NCI-H187 (cell line): ENCODE measurements at regions not wholly inside any gene's neighbourhood (a gene's known extent, or its start where the extent isn't known, plus 50 kb on each side); places are given as distances from the start of the nearest gene placed in this dataset.
"Not testable (repeated sequence)": the region's sequence is repeated elsewhere in the genome, so short reads cannot be mapped to it uniquely, and the experiment has no call there.

ENCODE experiments used
- DNase-seq, 2 experiments: peaks; one replicate each; lab custom pipeline; 2025; lab: John Stamatoyannopoulos, UW

DNA sequence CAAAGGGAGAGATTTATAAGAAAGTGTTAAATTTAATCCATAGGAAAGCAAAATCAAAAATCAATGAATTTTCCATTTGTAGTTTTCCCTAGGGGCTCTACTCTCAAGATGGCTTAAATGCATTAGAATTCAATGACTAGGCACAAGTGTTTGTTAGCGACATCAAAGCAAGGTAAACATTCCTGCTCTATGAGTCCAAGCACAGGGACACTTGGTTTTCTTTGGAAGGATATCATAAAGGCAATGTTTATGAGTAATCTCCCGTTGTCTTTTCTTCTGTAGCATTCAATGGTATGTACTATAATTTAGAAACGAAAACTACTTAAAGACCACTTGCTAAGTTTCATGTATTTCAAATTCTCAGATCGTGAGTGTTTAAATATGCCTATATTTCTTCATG is 54.8 kb upstream of the ZNF717 start:
- not testable (repeated sequence) for DNase-seq

GRCh38 chr3:75850301-75851008 is 65.1 kb upstream of the ZNF717 start:
- not testable (repeated sequence) for DNase-seq

DNA sequence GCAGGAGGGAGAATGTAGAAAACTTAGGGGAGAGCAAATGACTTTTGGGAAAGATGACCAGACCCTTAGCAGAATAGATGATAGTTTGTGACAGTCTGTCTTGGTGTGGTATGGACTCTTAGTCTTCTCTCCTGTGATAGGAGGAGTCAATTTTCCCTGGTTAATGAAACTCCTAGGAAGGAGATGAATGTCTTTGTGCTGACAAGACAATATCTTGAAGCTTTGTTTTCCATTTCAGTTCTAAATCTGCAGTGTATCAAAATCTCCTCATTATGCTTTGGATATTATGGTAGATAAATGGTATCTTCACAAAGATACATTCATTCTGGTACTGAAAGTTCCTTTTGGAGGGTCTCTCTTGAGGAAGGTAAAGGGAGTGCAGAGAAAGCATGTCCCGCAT is 77.8 kb upstream of the ZNF717 start:
- DNase-seq, result no peak

DNA sequence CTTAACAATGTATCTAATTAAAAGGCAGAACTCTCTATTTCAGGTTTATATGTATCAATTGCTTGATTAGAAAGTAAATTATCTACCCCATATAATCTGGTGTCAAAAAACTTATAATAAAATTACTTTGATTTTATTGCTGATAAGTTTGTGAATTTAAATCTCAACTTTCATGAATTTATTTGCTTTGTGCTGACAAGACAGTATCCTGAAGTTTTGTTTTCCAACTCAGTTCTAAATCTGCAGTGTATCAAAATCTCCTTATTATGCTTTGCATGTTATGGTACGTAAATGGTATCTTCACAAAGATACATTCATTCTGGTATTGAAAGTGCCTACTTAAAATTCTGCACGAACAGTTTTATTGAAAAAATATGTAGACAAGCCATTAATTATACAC is 78.5 kb upstream of the ZNF717 start:
- no peak for DNase-seq

GRCh38 chr3:75883719-75884118 is 98.4 kb upstream of the ZNF717 start:
- not testable (repeated sequence) for DNase-seq

DNA sequence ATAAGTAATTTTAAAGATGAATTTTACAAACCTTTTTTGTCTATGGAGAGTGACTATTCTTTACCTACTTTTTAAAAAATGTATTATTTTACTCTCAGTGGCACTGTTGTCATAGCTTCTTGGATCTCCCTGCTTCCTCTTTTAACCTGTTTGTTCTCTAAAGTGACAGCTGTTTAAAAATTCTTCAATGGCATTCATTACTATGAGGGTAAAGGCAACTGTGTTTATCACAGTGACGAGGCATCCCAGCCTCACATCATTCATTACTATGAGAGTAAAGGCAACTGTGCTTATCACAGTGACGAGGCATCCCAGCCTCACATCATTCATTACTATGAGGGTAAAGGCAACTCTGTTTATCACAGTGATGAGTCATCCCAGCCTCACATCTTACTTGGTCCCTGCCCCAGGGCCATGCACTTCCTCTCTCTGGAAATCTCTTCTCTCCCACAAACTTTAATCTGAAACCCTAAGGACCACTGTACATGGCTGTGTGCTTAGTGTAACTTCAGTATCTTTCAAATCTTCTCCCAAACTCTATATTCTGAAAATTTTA is 101.7 kb upstream of the ZNF717 start:
- DNase-seq, result no peak

DNA sequence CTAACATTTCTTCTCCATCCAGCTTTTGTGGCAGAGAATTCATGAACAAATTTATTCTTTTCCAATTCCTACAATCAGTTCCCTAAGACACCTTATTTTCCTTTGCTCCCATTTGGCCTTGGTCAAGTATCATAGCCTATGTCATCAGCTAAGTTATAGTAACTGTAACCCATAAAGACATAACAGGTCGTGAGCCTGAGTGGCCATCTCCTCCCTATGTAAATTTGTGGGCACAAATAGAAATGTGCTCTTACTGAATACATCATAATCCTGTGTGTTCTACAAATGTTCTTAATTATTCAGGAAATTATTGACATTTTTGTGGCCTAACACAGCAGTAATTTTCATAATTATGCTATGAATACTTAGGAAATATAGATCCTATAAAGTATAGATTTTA is 108.9 kb upstream of the ZNF717 start:
- DNase-seq, result no peak

- DNase-seq, result no peak
Measured at GRCh38 chr3:75896265-75896664, 110.9 kb upstream of the ZNF717 start.

GRCh38 chr3:75901446-75901845 is 116.1 kb upstream of the ZNF717 start:
- DNase-seq, result not testable (repeated sequence)

DNA sequence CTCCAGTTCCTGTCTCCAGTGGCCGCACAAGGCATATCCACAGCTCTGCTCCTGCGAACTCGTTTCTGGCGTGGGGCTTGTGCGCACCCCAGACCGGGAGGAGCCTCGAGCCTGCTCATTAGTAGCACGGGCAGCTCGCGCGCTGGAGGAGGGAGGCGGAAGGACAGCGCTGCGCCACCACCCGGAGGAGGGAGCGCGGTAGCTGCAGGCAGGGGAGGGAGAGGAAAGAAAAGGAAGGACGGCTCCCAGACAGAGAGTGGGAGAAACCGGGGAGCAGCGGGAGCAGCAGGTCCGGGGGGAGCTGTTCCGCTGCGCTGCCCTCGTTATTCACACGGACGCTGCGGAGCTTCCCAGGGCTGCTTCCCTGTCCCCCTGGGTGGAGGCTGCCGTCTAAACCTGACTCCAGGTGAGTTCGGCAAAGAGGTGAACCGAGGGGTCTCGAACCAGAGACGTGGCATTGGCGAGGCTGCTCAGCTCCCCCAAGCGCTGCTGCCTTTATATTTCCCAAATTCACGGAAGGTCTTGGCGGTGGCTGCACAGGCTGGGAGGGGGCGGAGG is 121.3 kb upstream of the ZNF717 start:
- DNase-seq, result peak in 1 of 2 experiments; percentile 4

DNA sequence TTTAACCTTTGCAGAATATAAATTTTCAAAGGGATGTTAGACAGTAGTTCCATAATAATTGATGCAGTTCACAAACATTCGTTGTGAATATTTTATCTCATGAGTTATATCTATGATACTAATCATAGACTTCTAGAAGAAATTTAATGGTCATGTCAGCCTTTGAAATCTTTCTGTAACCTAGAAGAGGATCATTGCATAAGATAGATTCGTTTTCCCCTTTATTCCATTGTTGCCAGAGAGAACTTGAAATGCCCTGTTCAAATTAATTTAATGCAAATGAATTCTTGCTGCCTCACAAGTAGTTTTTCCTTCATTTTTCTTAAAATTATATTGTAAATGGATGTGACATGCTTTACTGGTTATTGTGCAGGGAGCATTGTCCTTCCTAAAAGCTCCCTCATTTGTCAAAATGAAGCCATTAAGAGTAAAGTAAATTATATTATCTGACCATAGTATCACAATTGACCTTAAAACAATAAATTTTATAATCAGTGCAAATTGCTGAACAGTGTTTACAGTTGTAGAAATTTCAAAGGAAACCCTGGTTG is 128.5 kb upstream of the ZNF717 start:
- no peak for DNase-seq

DNA sequence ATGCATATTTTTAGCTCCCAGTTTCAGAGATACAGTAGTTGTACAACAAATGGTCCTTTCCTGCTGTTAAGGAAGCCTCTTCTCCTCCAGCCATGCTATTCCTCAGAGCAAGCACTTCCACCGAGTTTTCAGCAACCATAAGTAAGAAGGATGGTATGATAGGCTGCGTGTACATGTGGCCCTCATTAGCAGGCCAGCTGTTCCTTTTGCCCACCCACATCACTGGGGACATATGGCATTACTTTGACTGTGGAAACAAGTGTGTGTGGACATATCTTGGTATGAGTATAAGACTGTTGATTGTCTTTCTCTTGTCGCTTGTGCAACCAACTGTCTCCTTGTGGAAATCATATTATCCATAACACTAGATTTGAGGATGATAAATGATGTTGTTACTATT is 129.4 kb upstream of the ZNF717 start:
- DNase-seq, result not testable (repeated sequence)

DNA sequence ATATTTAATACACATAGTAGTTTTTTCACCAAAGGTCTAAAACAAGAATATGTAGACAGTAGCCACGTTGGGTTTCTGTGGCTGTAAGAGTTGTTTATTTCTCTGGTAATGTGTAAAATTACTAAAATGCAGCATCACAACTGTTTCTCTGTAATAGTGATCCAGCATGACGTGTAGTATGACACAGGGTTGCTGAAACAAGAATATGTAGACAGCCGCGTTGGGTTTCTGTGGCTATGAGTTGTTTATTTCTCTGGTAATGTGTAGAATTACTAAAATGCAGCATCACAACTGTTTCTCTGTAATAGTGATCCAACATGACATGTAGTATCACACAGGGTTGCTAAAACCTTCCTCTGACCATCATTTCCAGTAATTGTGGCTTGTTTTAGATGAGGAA is 153.6 kb upstream of the ZNF717 start:
- DNase-seq, result no peak

GRCh38 chr3:75951941-75952340 is 166.6 kb upstream of the ZNF717 start:
- DNase-seq, result no peak

- not testable (repeated sequence) for DNase-seq
Measured at GRCh38 chr3:75960031-75960430, 174.7 kb upstream of the ZNF717 start.

- not testable (repeated sequence) for DNase-seq
Measured at GRCh38 chr3:75962054-75962453, 176.7 kb upstream of the ZNF717 start.

DNA sequence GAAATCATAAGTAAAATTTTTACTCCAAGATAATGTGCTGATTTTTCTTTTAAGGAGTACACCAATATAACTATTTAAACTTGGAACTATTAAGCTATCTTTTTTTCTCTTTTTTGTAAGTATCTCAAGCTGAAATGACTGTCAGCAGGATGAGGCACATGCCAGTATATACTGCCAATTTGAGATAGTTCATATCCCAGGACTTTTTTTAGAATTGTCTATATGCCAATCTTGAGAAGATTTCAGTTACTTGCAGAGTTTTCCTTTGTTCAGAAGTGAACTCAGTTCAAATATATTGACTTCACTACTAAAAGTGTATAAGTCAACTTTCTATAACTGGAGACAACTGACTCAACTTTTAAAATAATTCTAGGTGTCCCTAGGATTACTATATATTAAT is 181.7 kb upstream of the ZNF717 start:
- DNase-seq, result no peak

DNA sequence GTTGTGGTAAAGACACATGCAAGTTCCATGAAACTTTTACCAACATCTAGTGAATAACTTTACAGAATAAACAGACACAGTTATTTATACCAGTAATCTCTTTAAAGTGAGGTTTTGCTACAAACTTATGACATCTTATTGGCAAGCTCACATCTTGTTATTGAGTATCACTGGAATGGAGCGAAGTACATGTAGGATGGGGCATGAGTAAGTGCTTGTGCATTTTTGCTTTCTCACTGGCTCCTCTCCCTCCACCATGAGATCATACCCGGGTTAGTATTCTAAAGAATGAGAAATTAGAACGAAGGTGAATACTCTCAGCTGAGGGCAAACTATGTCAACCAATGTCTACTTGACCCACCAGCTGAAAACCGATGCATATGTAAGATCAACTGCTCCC is 193.3 kb upstream of the ZNF717 start:
- DNase-seq, result no peak

GRCh38 chr3:75981401-75981800 is 196.1 kb upstream of the ZNF717 start:
- DNase-seq, result no peak

GRCh38 chr3:75982151-75982550 is 196.8 kb upstream of the ZNF717 start:
- no peak for DNase-seq

DNA sequence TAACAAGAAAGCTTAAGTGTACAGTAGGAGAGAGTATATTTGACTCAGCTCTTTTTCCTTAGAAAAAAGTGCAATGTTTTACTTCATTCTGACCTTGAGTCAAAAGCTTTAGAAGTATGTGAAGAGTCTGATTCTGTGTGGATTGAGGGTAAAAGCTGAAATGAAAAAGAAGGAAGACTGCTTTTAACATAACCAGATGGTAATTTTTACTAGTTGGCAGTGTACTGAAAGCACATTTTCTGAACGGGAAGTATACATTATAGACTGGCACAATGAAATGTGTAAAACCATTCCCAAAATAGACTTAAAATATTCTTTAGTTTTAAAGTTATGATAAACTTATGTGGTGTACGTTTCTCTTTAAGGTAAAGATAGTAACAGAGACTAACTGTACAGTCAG is 197.8 kb upstream of the ZNF717 start:
- DNase-seq, result no peak

- DNase-seq, result no peak
Measured at GRCh38 chr3:75983609-75984290, 198.4 kb upstream of the ZNF717 start.

- DNase-seq, result no peak
Measured at GRCh38 chr3:75985432-75985831, 200.1 kb upstream of the ZNF717 start.
